Kidney epithelial cell (primary cell): ENCODE measurements at regions not wholly inside any gene's neighbourhood (a gene's known extent, or its start where the extent isn't known, plus 50 kb on each side); places are given as distances from the start of the nearest gene placed in this dataset.

Source experiments
- DNase-seq: peaks from one replicate; pipeline ENCODE4 v3.0.0-alpha.2; 2010; ENCODE audit warnings: low read depth
- H3K27me3 ChIP-seq: 2 replicates; pipeline ENCODE4 v1.6.0; 2011; ENCODE audit warnings: low read length; ENCODE audit not compliant: control insufficient read depth, insufficient read depth
- H3K36me3 ChIP-seq: 2 replicates; pipeline ENCODE4 v1.5.1; 2011; ENCODE audit warnings: low read length; ENCODE audit not compliant: control insufficient read depth, insufficient read depth
- H3K4me3 ChIP-seq: 2 replicates; pipeline ENCODE4 v1.5.1; 2011; ENCODE audit warnings: low read depth, mild to moderate bottlenecking, control low read depth, low read length
- TF ChIP-seq, protein P1 (sequence below): IDR thresholded peaks from 2 replicates; pipeline ENCODE4 v1.5.1; 2011; ENCODE audit warnings: mild to moderate bottlenecking, moderate library complexity, low read length, control low read depth, inconsistent platforms; ENCODE audit not compliant: insufficient read depth, poor library complexity, severe bottlenecking

DNA sequence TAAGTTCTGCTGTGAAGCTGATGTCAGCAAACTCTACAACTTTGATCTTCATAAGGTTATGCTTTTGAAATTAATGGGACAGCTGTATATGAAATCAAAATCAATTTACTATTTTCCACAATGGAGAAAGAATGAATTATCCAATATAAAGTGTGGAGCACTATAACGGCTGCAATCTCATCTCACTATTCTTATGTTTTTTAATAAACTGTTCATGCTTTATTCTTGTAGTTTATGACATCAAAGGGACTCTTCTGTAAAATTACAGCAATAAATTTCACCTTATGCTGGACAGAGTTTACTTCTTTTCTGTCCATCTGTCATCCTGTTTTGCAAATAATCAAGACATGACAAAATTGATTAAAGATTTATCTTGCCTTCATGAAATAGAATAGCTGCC is 192.5 kb downstream of the TECRL start:
- H3K4me3 ChIP-seq = no peak overlapping the region
- TF ChIP-seq, protein P1, sequence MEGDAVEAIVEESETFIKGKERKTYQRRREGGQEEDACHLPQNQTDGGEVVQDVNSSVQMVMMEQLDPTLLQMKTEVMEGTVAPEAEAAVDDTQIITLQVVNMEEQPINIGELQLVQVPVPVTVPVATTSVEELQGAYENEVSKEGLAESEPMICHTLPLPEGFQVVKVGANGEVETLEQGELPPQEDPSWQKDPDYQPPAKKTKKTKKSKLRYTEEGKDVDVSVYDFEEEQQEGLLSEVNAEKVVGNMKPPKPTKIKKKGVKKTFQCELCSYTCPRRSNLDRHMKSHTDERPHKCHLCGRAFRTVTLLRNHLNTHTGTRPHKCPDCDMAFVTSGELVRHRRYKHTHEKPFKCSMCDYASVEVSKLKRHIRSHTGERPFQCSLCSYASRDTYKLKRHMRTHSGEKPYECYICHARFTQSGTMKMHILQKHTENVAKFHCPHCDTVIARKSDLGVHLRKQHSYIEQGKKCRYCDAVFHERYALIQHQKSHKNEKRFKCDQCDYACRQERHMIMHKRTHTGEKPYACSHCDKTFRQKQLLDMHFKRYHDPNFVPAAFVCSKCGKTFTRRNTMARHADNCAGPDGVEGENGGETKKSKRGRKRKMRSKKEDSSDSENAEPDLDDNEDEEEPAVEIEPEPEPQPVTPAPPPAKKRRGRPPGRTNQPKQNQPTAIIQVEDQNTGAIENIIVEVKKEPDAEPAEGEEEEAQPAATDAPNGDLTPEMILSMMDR = no peak
- no peaks in the 10 kb centered on the region for H3K36me3 ChIP-seq
- H3K27me3 ChIP-seq = no peaks in the 10 kb centered on the region
- no peak for DNase-seq

GRCh38 chr4:64205376-64205775 is 203.9 kb downstream of the TECRL start:
- TF ChIP-seq, protein P1 = no peak

DNA sequence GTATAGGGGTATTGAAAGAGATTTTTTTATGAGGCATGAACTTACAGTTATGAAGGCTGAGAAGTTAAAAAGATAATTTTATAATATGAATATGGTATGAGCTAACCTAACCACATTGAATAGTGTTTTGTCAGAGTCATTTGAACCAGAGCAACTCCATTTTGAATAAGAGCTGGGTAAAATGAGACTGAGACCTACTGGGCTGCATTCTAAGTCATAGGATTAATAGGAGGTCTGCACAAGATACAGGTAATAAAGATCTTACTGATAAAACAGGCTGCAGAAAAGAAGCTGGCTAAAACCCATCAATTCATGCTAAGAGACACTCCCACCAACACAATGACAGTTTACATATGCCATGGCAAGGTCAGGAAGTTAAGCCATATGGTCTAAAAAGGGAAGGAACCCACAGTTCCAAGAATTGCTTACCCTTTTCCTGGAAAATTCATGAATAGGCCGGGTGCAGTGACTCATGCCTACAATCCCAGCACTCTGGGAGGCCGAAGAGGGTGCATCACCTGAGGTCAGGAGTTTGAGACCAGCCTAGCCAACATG is 209.2 kb downstream of the TECRL start:
- H3K4me3 ChIP-seq = no peak overlapping the region
- no peaks in the 10 kb centered on the region for H3K36me3 ChIP-seq
- no peaks in the 10 kb centered on the region for H3K27me3 ChIP-seq
- no peak for DNase-seq
- TF ChIP-seq, protein P1 = no peak

More at GRCh38 chr4:64205376-64205775, 203.9 kb downstream of the TECRL start:
- no peaks in the 10 kb centered on the region for H3K27me3 ChIP-seq
- DNase-seq = no peak
- H3K4me3 ChIP-seq = no peak overlapping the region
- H3K36me3 ChIP-seq = no peaks in the 10 kb centered on the region

DNA sequence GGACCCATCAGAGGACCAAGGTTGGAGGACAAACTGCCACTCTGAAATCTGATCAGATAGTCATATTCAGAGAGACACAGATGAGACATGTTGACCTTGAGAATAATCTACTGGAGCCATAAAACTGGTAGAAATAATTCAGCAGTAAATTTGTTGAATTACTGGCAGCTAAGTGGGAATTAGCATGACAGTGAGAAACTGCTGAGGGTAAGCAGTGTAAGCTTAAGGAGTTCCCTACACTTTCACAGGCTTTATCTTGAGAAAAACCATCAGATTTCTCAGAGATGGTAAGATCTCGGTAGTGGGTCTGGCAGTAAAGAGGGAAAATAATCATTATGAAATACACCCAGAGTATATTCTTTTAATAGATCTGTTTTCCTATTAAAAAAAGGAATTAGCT is 213.7 kb downstream of the TECRL start:
- Histone ChIP-seq H3K27me3 (no peaks in the 10 kb centered on the region), H3K4me3 (no peak overlapping the region), H3K36me3 (no peaks in the 10 kb centered on the region)
- no peak for DNase-seq
- TF ChIP-seq, protein P1 = no peak

DNA sequence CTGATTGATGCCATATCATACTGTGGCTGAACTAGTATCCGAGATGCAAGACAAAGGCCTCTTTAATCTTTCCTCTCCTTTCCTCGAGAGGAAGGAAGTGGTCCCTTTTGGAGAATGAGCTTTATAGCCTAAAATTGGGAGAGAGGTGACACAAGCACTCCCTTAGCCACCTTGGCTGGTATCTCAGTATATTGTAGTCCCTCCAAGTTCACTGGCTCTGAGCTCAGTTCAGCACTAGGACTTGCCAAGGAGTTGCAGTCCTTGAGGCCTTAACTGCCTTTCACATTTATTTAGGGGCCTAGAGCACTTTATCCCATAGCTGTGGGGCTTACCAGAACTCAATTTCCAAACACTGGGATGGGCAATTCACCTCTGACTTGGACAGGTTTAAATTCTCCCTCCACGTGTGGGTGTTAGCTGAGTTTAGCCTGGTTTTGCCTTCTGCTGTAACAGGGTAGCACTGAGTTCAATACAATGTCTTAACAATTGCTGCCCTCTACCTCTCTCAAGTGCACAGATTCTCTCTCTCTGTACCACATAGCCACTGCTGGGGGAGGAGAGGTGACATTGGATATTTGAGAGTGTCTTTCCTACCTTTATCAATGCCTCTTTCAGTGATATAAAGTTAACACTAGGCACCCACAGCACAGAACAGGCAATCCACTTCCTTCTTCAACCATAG is 216.4 kb downstream of the TECRL start:
- TF ChIP-seq, protein P1 = no peak
- no peaks in the 10 kb centered on the region for H3K36me3 ChIP-seq
- no peak overlapping the region for H3K4me3 ChIP-seq
- H3K27me3 ChIP-seq = no peaks in the 10 kb centered on the region
- no peak for DNase-seq
